Karpas-422 (cell line): ENCODE measurements at regions not wholly inside any gene's neighbourhood (a gene's known extent, or its start where the extent isn't known, plus 50 kb on each side); places are given as distances from the start of the nearest gene placed in this dataset.

ENCODE experiments used
- DNase-seq: peaks from one replicate; pipeline ENCODE4 v3.0.0-alpha.2; 2015
- H2AFZ ChIP-seq: fragments of 200-600 bp; sonication (generic); 2 replicates; pipeline ENCODE4 v1.6.1; 2014; ENCODE audit warnings: antibody characterized with exemption, low read length, mixed read lengths
- H3K27ac ChIP-seq: fragments of 200-600 bp; sonication (generic); 2 replicates; pipeline ENCODE4 v1.5.1; 2014; ENCODE audit warnings: mild to moderate bottlenecking, low read length, moderate library complexity
- H3K27me3 ChIP-seq: fragments of 200-600 bp; sonication (generic); 2 replicates; pipeline ENCODE4 v1.6.1; 2014; ENCODE audit warnings: low read length, mixed read lengths
- H3K36me3 ChIP-seq: fragments of 200-600 bp; sonication (generic); 2 replicates; pipeline ENCODE4 v1.6.1; 2014; ENCODE audit warnings: low read length, mixed read lengths; ENCODE audit not compliant: insufficient read depth
- H3K4me1 ChIP-seq: fragments of 200-600 bp; sonication (generic); 2 replicates; pipeline ENCODE4 v1.6.1; 2014; ENCODE audit warnings: mild to moderate bottlenecking, low read length, mixed read lengths
- H3K4me2 ChIP-seq: fragments of 200-600 bp; sonication (generic); 2 replicates; pipeline ENCODE4 v1.6.1; 2014; ENCODE audit warnings: low read length, low read depth, mild to moderate bottlenecking; ENCODE audit not compliant: poor library complexity, severe bottlenecking
- H3K4me3 ChIP-seq: fragments of 200-600 bp; sonication (generic); 2 replicates; pipeline ENCODE4 v1.5.1; 2014; ENCODE audit warnings: mild to moderate bottlenecking, antibody characterized with exemption, low read length, mixed read lengths
- H3K79me2 ChIP-seq: fragments of 200-600 bp; sonication (generic); 2 replicates; pipeline ENCODE4 v1.6.1; 2014; ENCODE audit warnings: mild to moderate bottlenecking, low read length, mixed read lengths
- H3K9ac ChIP-seq: fragments of 200-600 bp; sonication (generic); 2 replicates; pipeline ENCODE4 v1.6.0; 2014; ENCODE audit warnings: low read length
- H3K9me2 ChIP-seq: fragments of 200-600 bp; sonication (generic), shearing (Covaris generic); replicated peaks from 2 replicates; pipeline ENCODE4 v1.6.0; 2014; ENCODE audit warnings: mild to moderate bottlenecking, low read length, moderate library complexity; ENCODE audit not compliant: insufficient read depth
- H3K9me3 ChIP-seq: fragments of 300-700, 200-600 bp; sonication (generic); 2 replicates; pipeline ENCODE4 v1.6.1; 2014; ENCODE audit warnings: low read length, mixed read lengths
- H4K20me1 ChIP-seq: fragments of 200-600 bp; sonication (generic); 2 replicates; pipeline ENCODE4 v1.6.1; 2014; ENCODE audit warnings: mild to moderate bottlenecking, antibody characterized with exemption, low read length, low read depth; ENCODE audit not compliant: insufficient read depth

- Histone ChIP-seq H3K9ac (no peak overlapping the region), H3K9me2 (no peaks in the 10 kb centered on the region), H4K20me1 (no peaks in the 10 kb centered on the region), H3K4me2 (no peak overlapping the region), H2AFZ (no peak overlapping the region), H3K27ac (no peak overlapping the region), H3K4me1 (no peaks in the 10 kb centered on the region), H3K4me3 (no peak overlapping the region), H3K79me2 (no peaks in the 10 kb centered on the region), H3K9me3 (peaks cover 20% of the 10 kb centered on the region), H3K27me3 (no peaks in the 10 kb centered on the region), H3K36me3 (no peaks in the 10 kb centered on the region)
- DNase-seq, result no peak
Measured at GRCh38 chr21:18991846-18992245, 588.3 kb upstream of the TMPRSS15 start.

GRCh38 chr21:19010251-19010650, 606.7 kb upstream of the TMPRSS15 start:
- H3K4me2 ChIP-seq, result no peak overlapping the region
- H3K9me3 ChIP-seq, result peaks cover 28% of the 10 kb centered on the region
- no peaks in the 10 kb centered on the region for H4K20me1 ChIP-seq
- no peak overlapping the region for H3K9ac ChIP-seq
- no peaks in the 10 kb centered on the region for H3K4me1 ChIP-seq
- H3K27ac ChIP-seq, result no peak overlapping the region
- no peaks in the 10 kb centered on the region for H3K79me2 ChIP-seq
- no peak overlapping the region for H2AFZ ChIP-seq
- DNase-seq, result no peak
- H3K9me2 ChIP-seq, result no peaks in the 10 kb centered on the region
- H3K4me3 ChIP-seq, result no peak overlapping the region
- H3K27me3 ChIP-seq, result no peaks in the 10 kb centered on the region
- no peaks in the 10 kb centered on the region for H3K36me3 ChIP-seq

- H3K9me2 ChIP-seq, result no peaks in the 10 kb centered on the region
- no peak overlapping the region for H3K4me3 ChIP-seq
- H3K4me1 ChIP-seq, result no peaks in the 10 kb centered on the region
- peaks cover 28% of the 10 kb centered on the region for H3K9me3 ChIP-seq
- H3K79me2 ChIP-seq, result no peaks in the 10 kb centered on the region
- no peak overlapping the region for H2AFZ ChIP-seq
- no peaks in the 10 kb centered on the region for H4K20me1 ChIP-seq
- no peak overlapping the region for H3K27ac ChIP-seq
- H3K36me3 ChIP-seq, result no peaks in the 10 kb centered on the region
- no peaks in the 10 kb centered on the region for H3K27me3 ChIP-seq
- no peak overlapping the region for H3K9ac ChIP-seq
- H3K4me2 ChIP-seq, result no peak overlapping the region
- no peak for DNase-seq
Measured at GRCh38 chr21:19010996-19011395, 607.4 kb upstream of the TMPRSS15 start.

- Histone ChIP-seq H3K9me2 (no peaks in the 10 kb centered on the region), H2AFZ (no peak overlapping the region), H3K9ac (no peak overlapping the region), H3K4me1 (no peaks in the 10 kb centered on the region), H3K4me2 (no peak overlapping the region), H3K4me3 (no peak overlapping the region), H3K9me3 (peaks cover 27% of the 10 kb centered on the region), H3K27ac (no peak overlapping the region), H3K27me3 (no peaks in the 10 kb centered on the region), H4K20me1 (no peaks in the 10 kb centered on the region), H3K36me3 (no peaks in the 10 kb centered on the region), H3K79me2 (no peaks in the 10 kb centered on the region)
- DNase-seq, result no peak
Measured at GRCh38 chr21:19011451-19011850, 607.9 kb upstream of the TMPRSS15 start.

- no peak for DNase-seq
- no peak overlapping the region for H3K27ac ChIP-seq
- H3K4me1 ChIP-seq, result no peaks in the 10 kb centered on the region
- H3K36me3 ChIP-seq, result no peaks in the 10 kb centered on the region
- no peaks in the 10 kb centered on the region for H3K27me3 ChIP-seq
- H2AFZ ChIP-seq, result no peak overlapping the region
- H3K9me3 ChIP-seq, result peaks cover 20% of the 10 kb centered on the region
- no peak overlapping the region for H3K4me2 ChIP-seq
- H3K9me2 ChIP-seq, result no peaks in the 10 kb centered on the region
- H3K9ac ChIP-seq, result no peak overlapping the region
- no peak overlapping the region for H3K4me3 ChIP-seq
- H3K79me2 ChIP-seq, result no peaks in the 10 kb centered on the region
- no peaks in the 10 kb centered on the region for H4K20me1 ChIP-seq
Measured at GRCh38 chr21:19013916-19014315, 610.3 kb upstream of the TMPRSS15 start.

GRCh38 chr21:19018529-19018928, 614.9 kb upstream of the TMPRSS15 start:
- no peak overlapping the region for H2AFZ ChIP-seq
- H3K27ac ChIP-seq, result no peak overlapping the region
- H4K20me1 ChIP-seq, result no peaks in the 10 kb centered on the region
- no peaks in the 10 kb centered on the region for H3K27me3 ChIP-seq
- no peaks in the 10 kb centered on the region for H3K4me1 ChIP-seq
- no peaks in the 10 kb centered on the region for H3K9me2 ChIP-seq
- H3K4me3 ChIP-seq, result no peak overlapping the region
- H3K9me3 ChIP-seq, result peaks cover 31% of the 10 kb centered on the region
- no peaks in the 10 kb centered on the region for H3K36me3 ChIP-seq
- no peak for DNase-seq
- H3K79me2 ChIP-seq, result no peaks in the 10 kb centered on the region
- no peak overlapping the region for H3K9ac ChIP-seq
- H3K4me2 ChIP-seq, result no peak overlapping the region

- Histone ChIP-seq H3K4me1 (no peaks in the 10 kb centered on the region), H3K79me2 (no peaks in the 10 kb centered on the region), H3K27ac (no peak overlapping the region), H3K27me3 (no peaks in the 10 kb centered on the region), H3K4me2 (no peak overlapping the region), H4K20me1 (no peaks in the 10 kb centered on the region), H2AFZ (no peak overlapping the region), H3K9me3 (peaks cover 29% of the 10 kb centered on the region), H3K4me3 (no peak overlapping the region), H3K36me3 (no peaks in the 10 kb centered on the region), H3K9me2 (no peaks in the 10 kb centered on the region), H3K9ac (no peak overlapping the region)
- DNase-seq, result no peak
Measured at GRCh38 chr21:19022978-19023377, 619.4 kb upstream of the TMPRSS15 start.

- Histone ChIP-seq H3K27ac (no peak overlapping the region), H3K4me2 (no peak overlapping the region), H3K27me3 (no peaks in the 10 kb centered on the region), H3K36me3 (no peaks in the 10 kb centered on the region), H3K4me1 (no peaks in the 10 kb centered on the region), H3K4me3 (no peak overlapping the region), H4K20me1 (no peaks in the 10 kb centered on the region), H3K79me2 (no peaks in the 10 kb centered on the region), H2AFZ (no peak overlapping the region), H3K9ac (no peak overlapping the region), H3K9me3 (peaks cover 33% of the 10 kb centered on the region), H3K9me2 (no peaks in the 10 kb centered on the region)
- DNase-seq, result no peak
Measured at GRCh38 chr21:19026911-19027310, 623.3 kb upstream of the TMPRSS15 start.

GRCh38 chr21:19029816-19030215, 626.2 kb upstream of the TMPRSS15 start:
- Histone ChIP-seq H3K36me3 (no peaks in the 10 kb centered on the region), H3K9me3 (peaks cover 44% of the 10 kb centered on the region), H3K27me3 (no peaks in the 10 kb centered on the region), H3K27ac (no peak overlapping the region), H3K79me2 (no peaks in the 10 kb centered on the region), H4K20me1 (no peaks in the 10 kb centered on the region), H3K4me3 (no peak overlapping the region), H3K9ac (no peak overlapping the region), H2AFZ (no peak overlapping the region), H3K9me2 (no peaks in the 10 kb centered on the region), H3K4me2 (no peak overlapping the region), H3K4me1 (no peaks in the 10 kb centered on the region)
- DNase-seq, result no peak
